GM12864 (cell line): ENCODE measurements at regions not wholly inside any gene's neighbourhood (a gene's known extent, or its start where the extent isn't known, plus 50 kb on each side); places are given as distances from the start of the nearest gene placed in this dataset.

Experiments used
- DNase-seq: peaks from one replicate; pipeline ENCODE4 v3.0.0-alpha.2; 2011; ENCODE audit warnings: low read depth
- H3K4me3 ChIP-seq: 2 replicates; pipeline ENCODE4 v1.5.1; 2011; ENCODE audit warnings: mild to moderate bottlenecking, low read depth, low read length, control low read depth
- CTCF ChIP-seq: IDR thresholded peaks from 2 replicates; pipeline ENCODE4 v1.5.1; 2011; ENCODE audit warnings: low read depth, mild to moderate bottlenecking, moderate library complexity, low read length, control low read depth, inconsistent platforms; ENCODE audit errors: missing control alignments

- TF ChIP-seq CTCF: no peak
Measured at GRCh38 chr14:71636820-71637471, 295.3 kb upstream of the RGS6 start.

GRCh38 chr14:71638523-71639196 is 293.6 kb upstream of the RGS6 start:
- H3K4me3 ChIP-seq: no peak overlapping the region
- DNase-seq: no peak
- TF ChIP-seq CTCF: no peak

More at GRCh38 chr14:71636820-71637471, 295.3 kb upstream of the RGS6 start:
- no peak overlapping the region for H3K4me3 ChIP-seq
- DNase-seq: no peak

GRCh38 chr14:71642715-71643114 is 289.5 kb upstream of the RGS6 start:
- DNase-seq: no peak
- no peak overlapping the region for H3K4me3 ChIP-seq
- no peak for TF ChIP-seq CTCF

- DNase-seq: no peak
- no peak for TF ChIP-seq CTCF
- H3K4me3 ChIP-seq: no peak overlapping the region
Measured at GRCh38 chr14:71645656-71646055, 286.6 kb upstream of the RGS6 start.

- TF ChIP-seq CTCF: no peak
- no peak for DNase-seq
- H3K4me3 ChIP-seq: no peak overlapping the region
Measured at GRCh38 chr14:71646518-71646917, 285.7 kb upstream of the RGS6 start.

GRCh38 chr14:71647086-71647784 is 285.0 kb upstream of the RGS6 start:
- no peak for TF ChIP-seq CTCF
- H3K4me3 ChIP-seq: no peak overlapping the region
- DNase-seq: no peak

GRCh38 chr14:71648725-71649124 is 283.5 kb upstream of the RGS6 start:
- no peak for TF ChIP-seq CTCF
- no peak for DNase-seq
- no peak overlapping the region for H3K4me3 ChIP-seq
